Hypothalamus (tissue), 51 donors: ENCODE measurements at regions not wholly inside any gene's neighbourhood (a gene's known extent, or its start where the extent isn't known, plus 50 kb on each side); places are given as distances from the start of the nearest gene placed in this dataset.
"Not testable (repeated sequence)": the region's sequence is repeated elsewhere in the genome, so short reads cannot be mapped to it uniquely, and the experiment has no call there.

ENCODE experiments used
- DNase-seq, 51 donors: peaks; one replicate each; lab custom pipeline; 2025; lab: John Stamatoyannopoulos, UW

GRCh38 chr1:238950017-238950416 is 436.4 kb upstream of the CHRM3 start:
- no peak for DNase-seq

- no peak for DNase-seq
These were observed 442.3 kb upstream of the CHRM3 start for GRCh38 chr1:238944028-238944427.

- DNase-seq: no peak
These were observed 458.5 kb upstream of the CHRM3 start for GRCh38 chr1:238927899-238928298.

GRCh38 chr1:238916828-238917227 is 469.5 kb upstream of the CHRM3 start:
- no peak for DNase-seq

GRCh38 chr1:238914346-238914745 is 472.0 kb upstream of the CHRM3 start:
- no peak for DNase-seq

GRCh38 chr1:238913210-238913609 is 473.2 kb upstream of the CHRM3 start:
- no peak for DNase-seq

- no peak for DNase-seq
These were observed 474.2 kb upstream of the CHRM3 start for GRCh38 chr1:238912148-238912547.

- DNase-seq: not testable (repeated sequence)
These were observed 483.6 kb upstream of the CHRM3 start for GRCh38 chr1:238902752-238903151.

GRCh38 chr1:238900334-238900865 is 486.0 kb upstream of the CHRM3 start:
- no peak for DNase-seq

- DNase-seq: no peak
These were observed 487.5 kb upstream of the CHRM3 start for GRCh38 chr1:238898856-238899255.

GRCh38 chr1:238895911-238896310 is 490.5 kb upstream of the CHRM3 start:
- DNase-seq: no peak

GRCh38 chr1:238892612-238893011 is 493.8 kb upstream of the CHRM3 start:
- DNase-seq: no peak

- no peak for DNase-seq
These were observed 524.9 kb upstream of the CHRM3 start for GRCh38 chr1:238861342-238862066.

- no peak for DNase-seq
These were observed 552.4 kb upstream of the CHRM3 start for GRCh38 chr1:238833919-238834318.

- DNase-seq: no peak
These were observed 554.3 kb upstream of the CHRM3 start for GRCh38 chr1:238832106-238832505.

- DNase-seq: no peak
These were observed 556.2 kb upstream of the CHRM3 start for GRCh38 chr1:238830036-238830611.

GRCh38 chr1:238826891-238827290 is 559.5 kb upstream of the CHRM3 start:
- no peak for DNase-seq

GRCh38 chr1:238823416-238823815 is 563.0 kb upstream of the CHRM3 start:
- DNase-seq: no peak

- no peak for DNase-seq
These were observed 575.0 kb upstream of the CHRM3 start for GRCh38 chr1:238811211-238811879.

GRCh38 chr1:238790882-238791281 is 595.5 kb upstream of the CHRM3 start:
- no peak for DNase-seq

- peak in 1 of 51 donors; percentile 1 for DNase-seq
These were observed 596.3 kb upstream of the CHRM3 start for GRCh38 chr1:238789916-238790667.
